ENCODE measurements at regions not wholly inside any gene's neighbourhood (a gene's known extent, or its start where the extent isn't known, plus 50 kb on each side); places are given as distances from the start of the nearest gene placed in this dataset.

GRCh38 chr10:33448421-33449140 is 114.1 kb upstream of the NRP1 start:
- no peak overlapping the region for H3K4me3 Mint-ChIP-seq
- no peaks in the 10 kb centered on the region for H3K9me3 Mint-ChIP-seq
- H3K27ac Mint-ChIP-seq = no peak overlapping the region
- H3K4me1 Mint-ChIP-seq (ENCODE audit: low read depth in 2 of 2) = no peaks in the 10 kb centered on the region
- peaks cover 8 to 19% of the 10 kb centered on the region in 2 donors for H3K27me3 Mint-ChIP-seq
- DNase-seq (no peak), ATAC-seq (replicated peaks) (no peak)
- H3K36me3 Mint-ChIP-seq (ENCODE audit: insufficient read depth) = no peaks in the 10 kb centered on the region

- DNase-seq = no peak
- no peaks in the 10 kb centered on the region for H3K36me3 Mint-ChIP-seq (ENCODE audit: insufficient read depth)
- H3K27ac Mint-ChIP-seq = no peak overlapping the region
- H3K4me3 Mint-ChIP-seq = no peak overlapping the region
- ATAC-seq (replicated peaks) = no peak
- peaks cover 18 to 19% of the 10 kb centered on the region in 2 donors for H3K27me3 Mint-ChIP-seq
- no peaks in the 10 kb centered on the region for H3K4me1 Mint-ChIP-seq (ENCODE audit: low read depth in 2 of 2)
- no peaks in the 10 kb centered on the region for H3K9me3 Mint-ChIP-seq
These were observed 107.1 kb upstream of the NRP1 start for GRCh38 chr10:33441561-33441960.

- DNase-seq = no peak
- H3K4me3 Mint-ChIP-seq = no peak overlapping the region
- H3K27me3 Mint-ChIP-seq = peaks cover 10 to 27% of the 10 kb centered on the region in 2 donors
- H3K36me3 Mint-ChIP-seq (ENCODE audit: insufficient read depth) = no peaks in the 10 kb centered on the region
- H3K27ac Mint-ChIP-seq = no peak overlapping the region
- ATAC-seq (replicated peaks) = no peak
- H3K4me1 Mint-ChIP-seq (ENCODE audit: low read depth in 2 of 2) = no peaks in the 10 kb centered on the region
- no peaks in the 10 kb centered on the region for H3K9me3 Mint-ChIP-seq
These were observed 100.5 kb upstream of the NRP1 start for GRCh38 chr10:33434933-33435332.

- H3K27ac Mint-ChIP-seq = no peak overlapping the region
- ATAC-seq (replicated peaks) = no peak
- DNase-seq = no peak
- no peaks in the 10 kb centered on the region for H3K36me3 Mint-ChIP-seq (ENCODE audit: insufficient read depth)
- H3K27me3 Mint-ChIP-seq = peaks cover 9 to 37% of the 10 kb centered on the region in 2 donors
- no peak overlapping the region for H3K4me3 Mint-ChIP-seq
- H3K9me3 Mint-ChIP-seq = no peaks in the 10 kb centered on the region
- H3K4me1 Mint-ChIP-seq (ENCODE audit: low read depth in 2 of 2) = no peaks in the 10 kb centered on the region
These were observed 94.2 kb upstream of the NRP1 start for GRCh38 chr10:33428682-33429081.

GRCh38 chr10:33423154-33423529 is 88.7 kb upstream of the NRP1 start:
- no peak overlapping the region for H3K4me3 Mint-ChIP-seq
- no peak for ATAC-seq (replicated peaks)
- no peak overlapping the region for H3K27ac Mint-ChIP-seq
- no peaks in the 10 kb centered on the region for H3K36me3 Mint-ChIP-seq (ENCODE audit: insufficient read depth)
- no peaks in the 10 kb centered on the region for H3K4me1 Mint-ChIP-seq (ENCODE audit: low read depth in 2 of 2)
- DNase-seq = no peak
- peaks cover 20 to 25% of the 10 kb centered on the region in 2 donors for H3K27me3 Mint-ChIP-seq
- no peaks in the 10 kb centered on the region for H3K9me3 Mint-ChIP-seq

- peaks cover 20 to 25% of the 10 kb centered on the region in 2 donors for H3K27me3 Mint-ChIP-seq
- DNase-seq = no peak
- H3K36me3 Mint-ChIP-seq (ENCODE audit: insufficient read depth) = no peaks in the 10 kb centered on the region
- H3K4me3 Mint-ChIP-seq = no peak overlapping the region
- no peaks in the 10 kb centered on the region for H3K4me1 Mint-ChIP-seq (ENCODE audit: low read depth in 2 of 2)
- no peak for ATAC-seq (replicated peaks)
- H3K27ac Mint-ChIP-seq = no peak overlapping the region
- H3K9me3 Mint-ChIP-seq = no peaks in the 10 kb centered on the region
These were observed 88.1 kb upstream of the NRP1 start for GRCh38 chr10:33422471-33423153.

- H3K27me3 Mint-ChIP-seq = peaks cover 17 to 29% of the 10 kb centered on the region in 2 donors
- no peaks in the 10 kb centered on the region for H3K4me1 Mint-ChIP-seq (ENCODE audit: low read depth in 2 of 2)
- no peaks in the 10 kb centered on the region for H3K36me3 Mint-ChIP-seq (ENCODE audit: insufficient read depth)
- H3K27ac Mint-ChIP-seq = no peak overlapping the region
- H3K4me3 Mint-ChIP-seq = no peak overlapping the region
- H3K9me3 Mint-ChIP-seq = no peaks in the 10 kb centered on the region
- no peak for DNase-seq
- ATAC-seq (replicated peaks) = no peak
These were observed 87.5 kb upstream of the NRP1 start for GRCh38 chr10:33421789-33422462.

GRCh38 chr10:33419311-33419710 is 84.8 kb upstream of the NRP1 start:
- Mint-ChIP-seq H3K9me3 (no peaks in the 10 kb centered on the region), H3K27ac (no peak overlapping the region), H3K4me3 (no peak overlapping the region), H3K27me3 (peaks cover 17 to 30% of the 10 kb centered on the region in 2 donors), H3K36me3 (ENCODE audit: insufficient read depth) (no peaks in the 10 kb centered on the region), H3K4me1 (ENCODE audit: low read depth in 2 of 2) (no peaks in the 10 kb centered on the region)
- ATAC-seq (replicated peaks) (no peak), DNase-seq (no peak)

- no peaks in the 10 kb centered on the region for H3K4me1 Mint-ChIP-seq (ENCODE audit: low read depth in 2 of 2)
- H3K36me3 Mint-ChIP-seq (ENCODE audit: insufficient read depth) = no peaks in the 10 kb centered on the region
- DNase-seq (no peak), ATAC-seq (replicated peaks) (no peak)
- peaks cover 21 to 30% of the 10 kb centered on the region in 2 donors for H3K27me3 Mint-ChIP-seq
- H3K27ac Mint-ChIP-seq = no peak overlapping the region
- H3K9me3 Mint-ChIP-seq = no peaks in the 10 kb centered on the region
- no peak overlapping the region for H3K4me3 Mint-ChIP-seq
These were observed 83.8 kb upstream of the NRP1 start for GRCh38 chr10:33418301-33418700.

GRCh38 chr10:33416691-33417090 is 82.2 kb upstream of the NRP1 start:
- ATAC-seq (replicated peaks) = no peak
- Mint-ChIP-seq H3K27ac (no peak overlapping the region), H3K36me3 (ENCODE audit: insufficient read depth) (no peaks in the 10 kb centered on the region)

GRCh38 chr10:33416209-33416608 is 81.7 kb upstream of the NRP1 start:
- DNase-seq (no peak), ATAC-seq (replicated peaks) (no peak)
- no peaks in the 10 kb centered on the region for H3K4me1 Mint-ChIP-seq (ENCODE audit: low read depth in 2 of 2)
- peaks cover 34 to 43% of the 10 kb centered on the region in 2 donors for H3K27me3 Mint-ChIP-seq
- H3K36me3 Mint-ChIP-seq (ENCODE audit: insufficient read depth) = no peaks in the 10 kb centered on the region
- no peak overlapping the region for H3K4me3 Mint-ChIP-seq
- no peak overlapping the region for H3K27ac Mint-ChIP-seq
- H3K9me3 Mint-ChIP-seq = no peaks in the 10 kb centered on the region

More at GRCh38 chr10:33416691-33417090, 82.2 kb upstream of the NRP1 start:
- H3K27me3 Mint-ChIP-seq = peaks cover 29 to 39% of the 10 kb centered on the region in 2 donors
- DNase-seq = no peak
- no peaks in the 10 kb centered on the region for H3K4me1 Mint-ChIP-seq (ENCODE audit: low read depth in 2 of 2)
- H3K9me3 Mint-ChIP-seq = no peaks in the 10 kb centered on the region
- H3K4me3 Mint-ChIP-seq = no peak overlapping the region

- H3K4me3 Mint-ChIP-seq = no peak overlapping the region
These were observed 80.4 kb upstream of the NRP1 start for GRCh38 chr10:33414841-33415240.

GRCh38 chr10:33412653-33413361 is 78.3 kb upstream of the NRP1 start:
- no peaks in the 10 kb centered on the region for H3K9me3 Mint-ChIP-seq
- peaks cover 33 to 54% of the 10 kb centered on the region in 2 donors for H3K27me3 Mint-ChIP-seq
- DNase-seq (no peak), ATAC-seq (replicated peaks) (no peak)
- no peak overlapping the region for H3K4me3 Mint-ChIP-seq
- no peaks in the 10 kb centered on the region for H3K36me3 Mint-ChIP-seq (ENCODE audit: insufficient read depth)
- no peaks in the 10 kb centered on the region for H3K4me1 Mint-ChIP-seq (ENCODE audit: low read depth in 2 of 2)
- no peak overlapping the region for H3K27ac Mint-ChIP-seq

More at GRCh38 chr10:33414841-33415240, 80.4 kb upstream of the NRP1 start:
- H3K4me1 Mint-ChIP-seq (ENCODE audit: low read depth in 2 of 2) = no peaks in the 10 kb centered on the region
- no peak overlapping the region for H3K27ac Mint-ChIP-seq
- H3K9me3 Mint-ChIP-seq = no peaks in the 10 kb centered on the region
- ATAC-seq (replicated peaks) (no peak), DNase-seq (no peak)
- peaks cover 41 to 45% of the 10 kb centered on the region in 2 donors for H3K27me3 Mint-ChIP-seq
- no peaks in the 10 kb centered on the region for H3K36me3 Mint-ChIP-seq (ENCODE audit: insufficient read depth)

Measured in effector memory CD8-positive, alpha-beta T cell (primary cell).